GM12878 (cell line): ENCODE measurements at regions not wholly inside any gene's neighbourhood (a gene's known extent, or its start where the extent isn't known, plus 50 kb on each side); places are given as distances from the start of the nearest gene placed in this dataset.

ENCODE experiments used
- EP300 ChIP-seq, 2 experiments: fragments of 150-350 bp in 1 of 2; IDR thresholded peaks; 2 replicates each; pipeline ENCODE4 v1.6.1; 2011 to 2012; ENCODE audit warnings: low read depth in 2 of 2, low read length in 2 of 2, borderline replicate concordance in 1 of 2, improper control_type of control experiment in 1 of 2, inconsistent platforms in 1 of 2; ENCODE audit not compliant: control insufficient read depth in 1 of 2
- EZH2 ChIP-seq: IDR thresholded peaks from 2 replicates; pipeline ENCODE4 v1.6.1; 2012; ENCODE audit warnings: low read depth, mild to moderate bottlenecking, control low read depth, inconsistent platforms, low read length, borderline replicate concordance; ENCODE audit not compliant: control insufficient read depth
- HDAC2 ChIP-seq: fragments of 200-600 bp; sonication (generic); IDR thresholded peaks from 2 replicates; pipeline ENCODE4 v1.6.1; 2017
- POLR2A ChIP-seq: IDR thresholded peaks from 2 replicates; pipeline ENCODE4 v1.6.1; 2011; ENCODE audit warnings: low read depth, mild to moderate bottlenecking, low read length
- RCOR1 ChIP-seq: conservative IDR thresholded peaks from 2 replicates; pipeline ENCODE4 v1.6.1; 2012; ENCODE audit warnings: low read depth, low read length, improper control_type of control experiment
- SMAD1 ChIP-seq: fragments of 450-650 bp; IDR thresholded peaks from 2 replicates; pipeline ENCODE4 v1.6.1; 2018; ENCODE audit warnings: mild to moderate bottlenecking, low read depth; ENCODE audit not compliant: partially characterized antibody
- SP1 ChIP-seq: IDR thresholded peaks from one replicate; pipeline ENCODE4 v1.6.1; 2011; ENCODE audit warnings: low read depth, low read length
- SREBF2 ChIP-seq: IDR thresholded peaks from 2 replicates; pipeline ENCODE4 v1.6.1; 2012; ENCODE audit warnings: mild to moderate bottlenecking, low read length
- ZZZ3 ChIP-seq: IDR thresholded peaks from 2 replicates; pipeline ENCODE4 v1.6.1; 2011; ENCODE audit warnings: low read depth; ENCODE audit not compliant: control insufficient read depth, insufficient read length
- TF ChIP-seq, protein P1 (sequence below): fragments of 450-650 bp; IDR thresholded peaks from 2 replicates; pipeline ENCODE4 v1.6.1; 2016; ENCODE audit warnings: mild to moderate bottlenecking, moderate library complexity, borderline replicate concordance
- TF ChIP-seq, protein P2 (sequence below), 3 experiments: IDR thresholded peaks in 2 of 3; conservative IDR thresholded peaks in 1 of 3; 2 replicates each; pipeline ENCODE4 v1.5.1; 2011; ENCODE audit warnings: low read depth in 3 of 3, low read length in 3 of 3, mild to moderate bottlenecking in 3 of 3, control low read depth in 2 of 3, moderate library complexity in 2 of 3, inconsistent platforms in 1 of 3, mixed read lengths in 1 of 3; ENCODE audit not compliant: control insufficient read depth in 2 of 3, insufficient read depth in 1 of 3; ENCODE audit errors: extremely low read depth in 1 of 3
- TF ChIP-seq, protein P3 (sequence below): IDR thresholded peaks from 2 replicates; pipeline ENCODE4 v1.6.1; 2011; ENCODE audit warnings: low read depth, low read length, improper control_type of control experiment, borderline replicate concordance

DNA sequence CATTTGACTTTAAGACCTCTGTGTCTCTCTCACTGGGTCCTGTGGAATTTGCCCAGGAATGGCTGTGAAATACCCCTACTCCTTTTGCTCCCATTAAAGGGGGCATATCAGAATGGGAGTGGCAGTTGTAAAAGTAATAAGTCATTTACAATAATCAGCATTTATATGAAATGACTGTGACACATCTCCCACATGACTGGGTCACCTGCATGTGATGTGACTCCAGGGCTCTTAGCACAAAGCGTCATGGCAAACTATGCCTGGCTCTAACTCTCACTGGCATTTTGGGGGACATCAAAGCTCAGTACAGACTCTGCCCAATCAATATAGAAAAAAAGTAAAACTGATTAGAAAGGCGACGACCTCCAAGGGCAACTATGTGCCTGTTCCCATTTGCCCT lies 157.6 kb downstream of the RPS24 start:
- TF ChIP-seq, protein P1, sequence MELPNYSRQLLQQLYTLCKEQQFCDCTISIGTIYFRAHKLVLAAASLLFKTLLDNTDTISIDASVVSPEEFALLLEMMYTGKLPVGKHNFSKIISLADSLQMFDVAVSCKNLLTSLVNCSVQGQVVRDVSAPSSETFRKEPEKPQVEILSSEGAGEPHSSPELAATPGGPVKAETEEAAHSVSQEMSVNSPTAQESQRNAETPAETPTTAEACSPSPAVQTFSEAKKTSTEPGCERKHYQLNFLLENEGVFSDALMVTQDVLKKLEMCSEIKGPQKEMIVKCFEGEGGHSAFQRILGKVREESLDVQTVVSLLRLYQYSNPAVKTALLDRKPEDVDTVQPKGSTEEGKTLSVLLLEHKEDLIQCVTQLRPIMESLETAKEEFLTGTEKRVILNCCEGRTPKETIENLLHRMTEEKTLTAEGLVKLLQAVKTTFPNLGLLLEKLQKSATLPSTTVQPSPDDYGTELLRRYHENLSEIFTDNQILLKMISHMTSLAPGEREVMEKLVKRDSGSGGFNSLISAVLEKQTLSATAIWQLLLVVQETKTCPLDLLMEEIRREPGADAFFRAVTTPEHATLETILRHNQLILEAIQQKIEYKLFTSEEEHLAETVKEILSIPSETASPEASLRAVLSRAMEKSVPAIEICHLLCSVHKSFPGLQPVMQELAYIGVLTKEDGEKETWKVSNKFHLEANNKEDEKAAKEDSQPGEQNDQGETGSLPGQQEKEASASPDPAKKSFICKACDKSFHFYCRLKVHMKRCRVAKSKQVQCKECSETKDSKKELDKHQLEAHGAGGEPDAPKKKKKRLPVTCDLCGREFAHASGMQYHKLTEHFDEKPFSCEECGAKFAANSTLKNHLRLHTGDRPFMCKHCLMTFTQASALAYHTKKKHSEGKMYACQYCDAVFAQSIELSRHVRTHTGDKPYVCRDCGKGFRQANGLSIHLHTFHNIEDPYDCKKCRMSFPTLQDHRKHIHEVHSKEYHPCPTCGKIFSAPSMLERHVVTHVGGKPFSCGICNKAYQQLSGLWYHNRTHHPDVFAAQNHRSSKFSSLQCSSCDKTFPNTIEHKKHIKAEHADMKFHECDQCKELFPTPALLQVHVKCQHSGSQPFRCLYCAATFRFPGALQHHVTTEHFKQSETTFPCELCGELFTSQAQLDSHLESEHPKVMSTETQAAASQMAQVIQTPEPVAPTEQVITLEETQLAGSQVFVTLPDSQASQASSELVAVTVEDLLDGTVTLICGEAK: no peak
- TF ChIP-seq, protein P2, sequence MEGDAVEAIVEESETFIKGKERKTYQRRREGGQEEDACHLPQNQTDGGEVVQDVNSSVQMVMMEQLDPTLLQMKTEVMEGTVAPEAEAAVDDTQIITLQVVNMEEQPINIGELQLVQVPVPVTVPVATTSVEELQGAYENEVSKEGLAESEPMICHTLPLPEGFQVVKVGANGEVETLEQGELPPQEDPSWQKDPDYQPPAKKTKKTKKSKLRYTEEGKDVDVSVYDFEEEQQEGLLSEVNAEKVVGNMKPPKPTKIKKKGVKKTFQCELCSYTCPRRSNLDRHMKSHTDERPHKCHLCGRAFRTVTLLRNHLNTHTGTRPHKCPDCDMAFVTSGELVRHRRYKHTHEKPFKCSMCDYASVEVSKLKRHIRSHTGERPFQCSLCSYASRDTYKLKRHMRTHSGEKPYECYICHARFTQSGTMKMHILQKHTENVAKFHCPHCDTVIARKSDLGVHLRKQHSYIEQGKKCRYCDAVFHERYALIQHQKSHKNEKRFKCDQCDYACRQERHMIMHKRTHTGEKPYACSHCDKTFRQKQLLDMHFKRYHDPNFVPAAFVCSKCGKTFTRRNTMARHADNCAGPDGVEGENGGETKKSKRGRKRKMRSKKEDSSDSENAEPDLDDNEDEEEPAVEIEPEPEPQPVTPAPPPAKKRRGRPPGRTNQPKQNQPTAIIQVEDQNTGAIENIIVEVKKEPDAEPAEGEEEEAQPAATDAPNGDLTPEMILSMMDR (IDR thresholded peaks at IDR 0.05 in 2 of 3, conservative IDR thresholded peaks at IDR 0.05 in 1 of 3; ENCODE audit: control insufficient read depth in 2 of 3, extremely low read depth in 1 of 3, insufficient read depth in 1 of 3, low read depth in 3 of 3, low read length in 3 of 3): no peak
- TF ChIP-seq EP300 (IDR thresholded peaks at IDR 0.05; ENCODE audit: borderline replicate concordance in 1 of 2, control insufficient read depth in 1 of 2, low read depth in 2 of 2, low read length in 2 of 2) (no peak), SREBF2 (no peak), SMAD1 (no peak), ZZZ3 (no peak), POLR2A (no peak), EZH2 (no peak), SP1 (no peak), RCOR1 (no peak), HDAC2 (no peak)
- TF ChIP-seq, protein P3, sequence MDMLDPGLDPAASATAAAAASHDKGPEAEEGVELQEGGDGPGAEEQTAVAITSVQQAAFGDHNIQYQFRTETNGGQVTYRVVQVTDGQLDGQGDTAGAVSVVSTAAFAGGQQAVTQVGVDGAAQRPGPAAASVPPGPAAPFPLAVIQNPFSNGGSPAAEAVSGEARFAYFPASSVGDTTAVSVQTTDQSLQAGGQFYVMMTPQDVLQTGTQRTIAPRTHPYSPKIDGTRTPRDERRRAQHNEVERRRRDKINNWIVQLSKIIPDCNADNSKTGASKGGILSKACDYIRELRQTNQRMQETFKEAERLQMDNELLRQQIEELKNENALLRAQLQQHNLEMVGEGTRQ: no peak
